Keratinocyte (primary cell): ENCODE measurements at regions not wholly inside any gene's neighbourhood (a gene's known extent, or its start where the extent isn't known, plus 50 kb on each side); places are given as distances from the start of the nearest gene placed in this dataset.

ENCODE experiments used
- DNase-seq: peaks from one replicate; pipeline ENCODE4 v3.0.0-alpha.2; 2011; ENCODE audit warnings: low read depth, missing footprints, low spot score
- FAIRE-seq: peaks from 2 replicates; lab custom pipeline; 2011; peaks lifted over from hg19 to GRCh38; lab: Jason Lieb, UNC
- H2AFZ ChIP-seq: 2 replicates; pipeline ENCODE4 v1.6.0; 2012; ENCODE audit warnings: low read length, control low read depth, inconsistent platforms; ENCODE audit not compliant: control insufficient read depth
- H3K27ac ChIP-seq: 2 replicates; pipeline ENCODE4 v1.5.1; 2011; ENCODE audit warnings: low read length; ENCODE audit not compliant: control insufficient read depth, insufficient read depth
- H3K27me3 ChIP-seq: 3 replicates; pipeline ENCODE4 v1.6.0; 2011; ENCODE audit warnings: low read length; ENCODE audit not compliant: control insufficient read depth, insufficient read depth; ENCODE audit errors: extremely low read depth
- H3K36me3 ChIP-seq, 2 experiments: 2 replicates in 1 of 2; 3 replicates in 1 of 2; pipeline ENCODE4 v1.5.1; 2011; ENCODE audit warnings: low read length in 2 of 2, mild to moderate bottlenecking in 1 of 2; ENCODE audit not compliant: control insufficient read depth in 2 of 2, insufficient read depth in 2 of 2; ENCODE audit errors: extremely low read depth in 1 of 2
- H3K4me1 ChIP-seq: 3 replicates; pipeline ENCODE4 v1.5.1; 2011; ENCODE audit warnings: low read length; ENCODE audit not compliant: control insufficient read depth, insufficient read depth; ENCODE audit errors: extremely low read depth
- H3K4me2 ChIP-seq: 3 replicates; pipeline ENCODE4 v1.6.0; 2011; ENCODE audit warnings: low read depth, low read length; ENCODE audit not compliant: control insufficient read depth, insufficient read depth; ENCODE audit errors: extremely low read depth
- H3K4me3 ChIP-seq, 3 experiments: fragments of 200-600 bp in 1 of 3; sonication (generic) in 1 of 3; 2 replicates in 2 of 3; 3 replicates in 1 of 3; pipeline ENCODE4 v1.5.1; 2011 to 2016; ENCODE audit warnings: low read length in 3 of 3, mild to moderate bottlenecking in 3 of 3, control low read depth in 2 of 3, inconsistent platforms in 1 of 3, low read depth in 1 of 3, mixed read lengths in 1 of 3, mixed run types in 1 of 3, moderate library complexity in 1 of 3; ENCODE audit not compliant: control insufficient read depth in 2 of 3, insufficient read depth in 2 of 3; ENCODE audit errors: extremely low read depth in 1 of 3
- H3K79me2 ChIP-seq: 2 replicates; pipeline ENCODE4 v1.6.0; 2012; ENCODE audit warnings: low read length; ENCODE audit not compliant: control insufficient read depth, insufficient read depth
- H3K9ac ChIP-seq: 3 replicates; pipeline ENCODE4 v1.6.0; 2011; ENCODE audit warnings: low read length; ENCODE audit not compliant: control insufficient read depth, insufficient read depth; ENCODE audit errors: extremely low read depth
- H3K9me1 ChIP-seq: 3 replicates; pipeline ENCODE4 v1.6.0; 2011; ENCODE audit warnings: low read length; ENCODE audit not compliant: control insufficient read depth, insufficient read depth; ENCODE audit errors: extremely low read depth
- H3K9me3 ChIP-seq: 2 replicates; pipeline ENCODE4 v1.5.1; 2012; ENCODE audit warnings: low read depth, low read length; ENCODE audit not compliant: control insufficient read depth
- H4K20me1 ChIP-seq: 3 replicates; pipeline ENCODE4 v1.6.0; 2011; ENCODE audit warnings: low read length; ENCODE audit not compliant: control insufficient read depth, insufficient read depth; ENCODE audit errors: extremely low read depth
- CTCF ChIP-seq, 3 experiments: IDR thresholded peaks in 1 of 3; conservative IDR thresholded peaks in 1 of 3; optimal IDR thresholded peaks in 1 of 3; 2 replicates in 2 of 3; 3 replicates in 1 of 3; pipeline versions ENCODE3 to v1.5.1; 2011; ENCODE audit warnings: low read length in 3 of 3, mild to moderate bottlenecking in 3 of 3, moderate library complexity in 2 of 3, control low read depth in 1 of 3, inconsistent platforms in 1 of 3; ENCODE audit not compliant: insufficient read depth in 2 of 3; ENCODE audit errors: extremely low read depth in 1 of 3
- EZH2 ChIP-seq: IDR thresholded peaks from one replicate; pipeline ENCODE4 v1.6.1; 2012; ENCODE audit warnings: inconsistent platforms, mild to moderate bottlenecking, low read length, moderate library complexity
- dilution Hi-C: fragments of 300-500 bp; cut with MboI; formaldehyde crosslinking; loops from one replicate; pipeline ENCODE4 v1.7.0; 2020; ENCODE audit warnings: low sequenced_read_pairs; ENCODE audit not compliant: extremely low pct_ligation_motif_present

- Histone ChIP-seq H3K79me2 (no peaks in the 10 kb centered on the region), H3K9me3 (no peaks in the 10 kb centered on the region), H4K20me1 (no peaks in the 10 kb centered on the region), H3K27me3 (no peaks in the 10 kb centered on the region), H3K4me1 (no peaks in the 10 kb centered on the region), H2AFZ (no peak overlapping the region), H3K4me2 (no peak overlapping the region), H3K9me1 (no peaks in the 10 kb centered on the region), H3K4me3 (no peak overlapping the region), H3K9ac (no peak overlapping the region), H3K27ac (no peak overlapping the region), H3K36me3 (no peaks in the 10 kb centered on the region)
- FAIRE-seq (no peak), DNase-seq (no peak)
- TF ChIP-seq EZH2, result no peak
- dilution Hi-C loops, result no loop called here
Measured at GRCh38 chr19:28453420-28453819, 759.5 kb downstream of the UQCRFS1 start.

GRCh38 chr19:28449803-28450202 is 763.1 kb downstream of the UQCRFS1 start:
- no peaks in the 10 kb centered on the region for H3K36me3 ChIP-seq
- DNase-seq (no peak), FAIRE-seq (no peak)
- no peaks in the 10 kb centered on the region for H3K4me1 ChIP-seq
- H4K20me1 ChIP-seq, result no peaks in the 10 kb centered on the region
- dilution Hi-C loops, result no loop called here
- no peak overlapping the region for H2AFZ ChIP-seq
- no peaks in the 10 kb centered on the region for H3K9me3 ChIP-seq
- H3K9ac ChIP-seq, result no peak overlapping the region
- no peak overlapping the region for H3K4me3 ChIP-seq
- H3K79me2 ChIP-seq, result no peaks in the 10 kb centered on the region
- no peak for TF ChIP-seq EZH2
- TF ChIP-seq CTCF (optimal IDR thresholded peaks at IDR 0.05 in 1 of 3, IDR thresholded peaks at IDR 0.05 in 1 of 3, conservative IDR thresholded peaks at IDR 0.05 in 1 of 3; ENCODE audit: extremely low read depth in 1 of 3, insufficient read depth in 2 of 3, low read length in 3 of 3), result no peak
- H3K27me3 ChIP-seq, result no peaks in the 10 kb centered on the region
- no peak overlapping the region for H3K4me2 ChIP-seq
- no peaks in the 10 kb centered on the region for H3K9me1 ChIP-seq
- no peak overlapping the region for H3K27ac ChIP-seq

GRCh38 chr19:28446511-28446910 is 766.4 kb downstream of the UQCRFS1 start:
- no peaks in the 10 kb centered on the region for H3K79me2 ChIP-seq
- no peak overlapping the region for H3K4me3 ChIP-seq
- no peak overlapping the region for H2AFZ ChIP-seq
- no peak overlapping the region for H3K27ac ChIP-seq
- H3K9me1 ChIP-seq, result no peaks in the 10 kb centered on the region
- H3K9me3 ChIP-seq, result peaks cover 3% of the 10 kb centered on the region
- no peak for TF ChIP-seq EZH2
- TF ChIP-seq CTCF (optimal IDR thresholded peaks at IDR 0.05 in 1 of 3, IDR thresholded peaks at IDR 0.05 in 1 of 3, conservative IDR thresholded peaks at IDR 0.05 in 1 of 3; ENCODE audit: extremely low read depth in 1 of 3, insufficient read depth in 2 of 3, low read length in 3 of 3), result no peak
- no peak for FAIRE-seq
- H3K27me3 ChIP-seq, result no peaks in the 10 kb centered on the region
- dilution Hi-C loops, result no loop called here
- H4K20me1 ChIP-seq, result no peaks in the 10 kb centered on the region
- H3K36me3 ChIP-seq, result no peaks in the 10 kb centered on the region
- H3K4me2 ChIP-seq, result no peak overlapping the region
- no peak for DNase-seq
- H3K4me1 ChIP-seq, result no peaks in the 10 kb centered on the region
- no peak overlapping the region for H3K9ac ChIP-seq
